Endodermal cell (in vitro differentiated cells): ENCODE measurements at regions not wholly inside any gene's neighbourhood (a gene's known extent, or its start where the extent isn't known, plus 50 kb on each side); places are given as distances from the start of the nearest gene placed in this dataset.

Experiments used
- DNase-seq: peaks from one replicate; pipeline ENCODE4 v3.0.0-alpha.2; 2017
- H3K27ac ChIP-seq: 2 replicates; pipeline ENCODE4 v1.5.1; 2013; ENCODE audit warnings: mild to moderate bottlenecking, low read depth, low read length, moderate library complexity
- H3K27me3 ChIP-seq: 2 replicates; pipeline ENCODE4 v1.6.1; 2013; ENCODE audit warnings: mild to moderate bottlenecking, low read length, moderate library complexity; ENCODE audit not compliant: insufficient read depth, control insufficient read depth, poor library complexity, severe bottlenecking
- H3K36me3 ChIP-seq: 2 replicates; pipeline ENCODE4 v1.7.0; 2013; ENCODE audit warnings: mild to moderate bottlenecking, low read length, moderate library complexity; ENCODE audit not compliant: control insufficient read depth, insufficient read depth
- H3K4me1 ChIP-seq: one replicate; pipeline ENCODE4 v1.7.0; 2013; ENCODE audit warnings: low read length; ENCODE audit not compliant: control insufficient read depth, insufficient read depth
- H3K4me3 ChIP-seq: 2 replicates; pipeline ENCODE4 v1.5.1; 2013; ENCODE audit warnings: mild to moderate bottlenecking, low read length, moderate library complexity
- H3K9ac ChIP-seq: 2 replicates; pipeline ENCODE4 v1.6.1; 2013; ENCODE audit warnings: mild to moderate bottlenecking, low read length, moderate library complexity; ENCODE audit not compliant: poor library complexity, severe bottlenecking; ENCODE audit errors: extremely low read depth
- H3K9me3 ChIP-seq: 2 replicates; pipeline ENCODE4 v1.6.1; 2013; ENCODE audit warnings: mild to moderate bottlenecking, low read length, moderate library complexity; ENCODE audit not compliant: control insufficient read depth
- H3K27ac Mint-ChIP-seq: 2 replicates; pipeline ENCODE4 v1.8.0; 2020; ENCODE audit warnings: mixed read lengths
- H3K27me3 Mint-ChIP-seq: 2 replicates; pipeline ENCODE4 v1.8.0; 2021; ENCODE audit warnings: mild to moderate bottlenecking, mixed read lengths; ENCODE audit not compliant: insufficient read depth
- H3K36me3 Mint-ChIP-seq: 2 replicates; pipeline ENCODE4 v1.8.0; 2020; ENCODE audit warnings: low read depth, mixed read lengths
- H3K4me1 Mint-ChIP-seq: 2 replicates; pipeline ENCODE4 v1.8.0; 2020; ENCODE audit warnings: mixed read lengths
- H3K4me3 Mint-ChIP-seq: 2 replicates; pipeline ENCODE4 v1.8.0; 2020; ENCODE audit warnings: mild to moderate bottlenecking, moderate library complexity, mixed read lengths
- H3K9me3 Mint-ChIP-seq: 2 replicates; pipeline ENCODE4 v1.8.0; 2020; ENCODE audit warnings: mild to moderate bottlenecking, mixed read lengths
- CTCF ChIP-seq: fragments of 200-600 bp; sonication (generic); conservative IDR thresholded peaks from 2 replicates; pipeline ENCODE4 v1.5.0; 2021; ENCODE audit warnings: antibody characterized with exemption, mild to moderate bottlenecking
- WGBS, 2 experiments: methylation state at CpG; one replicate each; pipeline versions ENCODE4 v1.1.5 to v1.1.7; 2013; ENCODE audit warnings: missing lambda C conversion rate in 2 of 2, mixed read lengths in 1 of 2; ENCODE audit not compliant: insufficient coverage in 1 of 2, insufficient read length in 1 of 2; 5-methylcytosine and 5-hydroxymethylcytosine counted together

GRCh38 chr6:148625609-148626008, 121.2 kb upstream of the UST start:
- H3K27me3 Mint-ChIP-seq = peaks cover 6% of the 10 kb centered on the region
- H3K4me3 Mint-ChIP-seq = no peak overlapping the region
- no peak overlapping the region for H3K4me3 ChIP-seq

GRCh38 chr6:148628251-148628650, 118.6 kb upstream of the UST start:
- Mint-ChIP-seq H3K4me1 (peaks cover 25% of the 10 kb centered on the region), H3K36me3 (no peaks in the 10 kb centered on the region), H3K9me3 (peaks cover 4% of the 10 kb centered on the region), H3K4me3 (no peak overlapping the region), H3K27me3 (peaks cover 4% of the 10 kb centered on the region), H3K27ac (no peak overlapping the region)
- TF ChIP-seq CTCF = no peak
- no peaks in the 10 kb centered on the region for H3K36me3 ChIP-seq
- DNase-seq = no peak
- H3K9ac ChIP-seq = no peak overlapping the region
- H3K9me3 ChIP-seq = no peaks in the 10 kb centered on the region
- H3K27ac ChIP-seq = no peak overlapping the region
- no peaks in the 10 kb centered on the region for H3K27me3 ChIP-seq
- H3K4me1 ChIP-seq = peaks cover 9% of the 10 kb centered on the region
- H3K4me3 ChIP-seq = no peak overlapping the region

More at GRCh38 chr6:148625609-148626008, 121.2 kb upstream of the UST start:
- no peak for DNase-seq
- H3K9ac ChIP-seq = no peak overlapping the region
- H3K4me1 ChIP-seq = peaks cover 9% of the 10 kb centered on the region
- no peaks in the 10 kb centered on the region for H3K36me3 ChIP-seq
- H3K27me3 ChIP-seq = no peaks in the 10 kb centered on the region
- no peak overlapping the region for H3K27ac ChIP-seq
- H3K9me3 Mint-ChIP-seq = peaks cover 4% of the 10 kb centered on the region
- 98% methylated on average over 2 of the region's 2 CpGs; no CpG with 5 or more reads in 1 of the 2 experiments for WGBS, 2 experiments
- no peak for TF ChIP-seq CTCF
- H3K27ac Mint-ChIP-seq = no peak overlapping the region
- H3K4me1 Mint-ChIP-seq = peaks cover 25% of the 10 kb centered on the region
- H3K36me3 Mint-ChIP-seq = no peaks in the 10 kb centered on the region
- no peaks in the 10 kb centered on the region for H3K9me3 ChIP-seq

DNA sequence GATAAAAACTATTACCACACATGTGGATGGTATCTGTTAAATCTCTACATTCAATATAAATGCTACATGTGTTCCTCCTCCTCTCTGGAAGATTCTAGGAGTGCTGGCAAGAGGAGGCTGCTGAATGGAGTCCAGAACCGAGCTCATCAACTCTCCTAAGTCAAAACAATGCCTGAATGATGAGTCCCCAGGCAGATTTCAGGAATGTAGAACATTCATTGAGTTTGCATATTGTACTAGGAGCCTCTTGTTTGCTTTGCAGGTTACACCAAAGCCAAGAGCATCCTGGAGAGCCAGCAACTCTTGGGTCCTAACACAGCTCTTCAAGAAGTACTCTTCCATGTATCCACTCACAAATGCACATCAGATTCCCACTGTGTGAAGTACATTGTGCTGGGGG, 117.6 kb upstream of the UST start:
- Mint-ChIP-seq H3K4me1 (peaks cover 25% of the 10 kb centered on the region), H3K27ac (no peak overlapping the region), H3K9me3 (peaks cover 4% of the 10 kb centered on the region), H3K27me3 (no peaks in the 10 kb centered on the region), H3K36me3 (no peaks in the 10 kb centered on the region), H3K4me3 (no peak overlapping the region)
- Histone ChIP-seq H3K36me3 (no peaks in the 10 kb centered on the region), H3K4me1 (peaks cover 9% of the 10 kb centered on the region), H3K27ac (no peak overlapping the region), H3K4me3 (no peak overlapping the region), H3K9ac (no peak overlapping the region), H3K27me3 (no peaks in the 10 kb centered on the region), H3K9me3 (no peaks in the 10 kb centered on the region)
- 63 to 71% methylated on average over 1 of the region's 1 CpG for WGBS, 2 experiments
- DNase-seq = no peak
- TF ChIP-seq CTCF = no peak
